Effector CD4-positive, alpha-beta T cell (primary cell): ENCODE measurements at regions not wholly inside any gene's neighbourhood (a gene's known extent, or its start where the extent isn't known, plus 50 kb on each side); places are given as distances from the start of the nearest gene placed in this dataset.

ENCODE experiments used
- DNase-seq: peaks from one replicate; pipeline ENCODE4 v3.0.0-alpha.2; 2020

DNA sequence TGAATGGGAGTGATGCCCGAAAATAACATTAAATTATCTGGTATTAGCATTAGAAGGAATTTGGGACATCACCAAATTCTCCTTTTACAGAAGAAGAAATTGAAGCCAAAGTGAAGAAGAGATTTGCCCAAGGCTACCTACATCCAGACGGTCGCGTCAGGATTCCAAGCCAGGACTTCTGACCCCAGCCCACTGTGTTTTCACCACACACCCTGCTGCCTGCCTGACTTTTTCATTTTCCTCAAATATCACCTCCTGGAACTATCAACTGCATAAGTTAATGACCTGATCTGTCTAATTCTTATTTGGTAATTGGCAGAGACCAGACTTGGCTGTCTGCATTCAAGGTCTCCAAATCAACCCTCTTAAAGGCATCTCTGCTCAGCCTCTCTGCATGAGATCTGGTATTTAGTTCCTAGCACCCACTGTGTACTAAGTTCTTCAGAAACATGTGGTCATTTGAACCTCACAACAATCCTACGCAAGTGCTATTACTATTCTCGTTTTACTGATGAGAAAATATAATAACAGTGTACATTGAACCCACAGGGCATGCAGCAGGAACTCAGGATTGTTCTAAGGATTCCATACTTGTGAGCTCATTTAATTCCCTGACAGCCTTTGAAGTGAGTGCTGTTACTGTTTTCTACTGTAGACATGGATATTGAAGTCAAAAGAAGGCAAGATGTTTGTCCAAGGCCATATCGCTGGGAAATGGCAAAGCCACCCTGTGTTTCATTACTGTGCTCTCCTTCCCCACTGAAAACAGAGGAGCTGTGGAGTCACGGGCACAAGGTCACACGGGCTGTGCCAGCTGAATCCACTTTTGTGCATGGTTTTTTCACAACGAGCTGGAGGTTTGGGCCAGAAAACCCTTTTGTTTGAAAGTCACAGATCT, 195.2 kb upstream of the C1QTNF7 start:
- DNase-seq = no peak

DNA sequence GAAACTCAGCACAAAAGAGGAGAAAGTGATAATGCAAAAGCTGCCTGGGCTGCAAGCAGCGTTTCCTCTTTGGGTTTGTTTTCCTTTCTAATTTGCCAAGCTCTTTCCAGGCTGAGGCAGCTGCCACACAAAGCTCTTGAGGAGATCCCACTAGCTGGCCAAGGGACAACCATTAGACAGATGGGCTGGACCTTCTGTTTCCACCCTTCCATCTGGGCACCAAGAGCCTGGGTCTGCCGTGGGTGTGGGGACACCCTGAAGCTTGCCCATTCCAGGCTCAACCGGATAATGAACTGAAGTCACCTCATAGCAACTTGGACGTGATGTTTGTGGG, 194.6 kb upstream of the C1QTNF7 start:
- no peak for DNase-seq

DNA sequence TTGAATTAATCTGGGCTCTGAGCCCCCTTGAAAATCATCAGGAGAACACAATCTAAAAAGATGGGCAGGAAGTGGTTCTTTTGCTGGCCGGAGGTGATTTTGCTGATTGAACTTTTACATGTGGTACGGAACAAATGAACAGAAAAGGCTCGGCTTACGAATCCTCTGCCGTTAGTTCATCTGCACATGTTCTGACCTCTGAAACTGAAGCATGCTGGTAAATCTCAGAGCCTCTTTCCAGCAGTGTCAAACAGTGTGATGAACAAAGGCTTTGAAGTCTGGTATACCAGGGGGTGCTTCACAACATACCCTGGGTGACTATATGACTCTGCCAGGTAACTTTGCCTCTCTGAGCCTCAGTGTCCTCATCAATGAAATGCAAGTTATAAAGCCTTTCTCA, 194.2 kb upstream of the C1QTNF7 start:
- DNase-seq = no peak

DNA sequence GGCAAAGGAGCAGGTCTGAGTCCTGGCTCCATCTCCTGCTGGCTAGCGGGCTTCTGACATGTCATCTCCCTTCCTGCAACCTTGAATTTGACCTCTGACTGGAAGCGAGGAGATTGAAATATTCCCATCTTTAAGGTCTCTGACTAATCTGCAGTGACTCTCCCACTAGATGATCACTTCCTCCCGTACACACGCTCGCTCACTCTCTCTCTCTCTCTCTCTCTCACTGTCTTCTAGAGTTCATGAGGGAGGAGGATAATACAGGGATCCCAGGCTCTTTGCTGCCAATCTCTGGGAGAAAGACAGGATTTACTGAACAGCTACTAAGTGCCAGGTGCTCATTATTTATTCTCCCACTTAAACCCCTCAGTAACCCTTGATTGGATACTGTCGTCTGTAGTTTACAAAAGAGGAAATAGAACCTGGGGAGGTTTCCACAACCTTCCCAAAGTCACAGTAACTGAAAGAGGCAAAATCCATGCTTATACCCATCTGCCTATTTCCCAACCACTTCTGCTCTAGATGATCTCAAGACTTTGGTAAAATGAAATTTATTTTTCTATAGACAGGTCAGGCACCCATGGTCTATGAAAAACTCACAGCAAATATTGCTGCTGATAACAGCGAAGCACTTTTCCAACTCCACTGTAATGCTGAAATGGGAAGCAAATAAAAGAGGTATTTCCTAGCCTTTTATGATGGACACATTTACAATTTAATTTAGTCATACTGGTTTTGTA, 193.5 kb upstream of the C1QTNF7 start:
- DNase-seq = no peak

DNA sequence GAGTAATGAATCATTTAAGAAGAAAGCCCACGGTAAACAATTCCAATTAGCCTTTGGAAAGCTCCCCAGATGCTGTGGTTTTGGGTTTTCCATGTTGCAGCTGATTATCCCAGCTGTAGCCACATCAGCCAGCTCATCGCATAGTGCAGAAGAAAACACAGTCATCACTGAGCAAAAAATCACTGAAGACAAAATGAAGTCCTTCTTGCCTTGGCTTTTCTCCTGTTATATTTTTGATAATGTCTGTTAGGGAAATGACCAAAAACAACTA, 193.0 kb upstream of the C1QTNF7 start:
- DNase-seq = no peak

- DNase-seq = no peak
Observed at GRCh38 chr4:15235135-15235534, 192.7 kb upstream of the C1QTNF7 start.

- DNase-seq = no peak
Observed at GRCh38 chr4:15237648-15238230, 190.1 kb upstream of the C1QTNF7 start.

DNA sequence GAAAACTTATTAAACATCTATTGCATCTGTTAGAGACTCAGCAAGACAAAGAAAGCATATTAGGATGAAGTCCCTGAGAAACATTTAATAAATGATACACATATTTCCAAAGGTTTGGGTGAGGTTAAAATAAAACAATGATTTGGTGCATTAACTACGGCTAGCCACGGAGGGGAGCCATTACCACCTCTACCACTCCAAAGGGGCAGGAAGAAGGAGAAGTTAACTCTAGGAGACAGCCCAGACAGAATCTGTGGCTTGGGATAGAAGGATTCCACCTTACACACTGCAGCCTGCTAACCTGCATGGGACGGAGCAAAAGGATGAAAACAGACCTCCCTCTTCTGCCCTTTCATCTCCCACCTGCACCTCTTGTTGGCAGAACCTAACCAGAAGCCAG, 189.1 kb upstream of the C1QTNF7 start:
- DNase-seq = no peak

DNA sequence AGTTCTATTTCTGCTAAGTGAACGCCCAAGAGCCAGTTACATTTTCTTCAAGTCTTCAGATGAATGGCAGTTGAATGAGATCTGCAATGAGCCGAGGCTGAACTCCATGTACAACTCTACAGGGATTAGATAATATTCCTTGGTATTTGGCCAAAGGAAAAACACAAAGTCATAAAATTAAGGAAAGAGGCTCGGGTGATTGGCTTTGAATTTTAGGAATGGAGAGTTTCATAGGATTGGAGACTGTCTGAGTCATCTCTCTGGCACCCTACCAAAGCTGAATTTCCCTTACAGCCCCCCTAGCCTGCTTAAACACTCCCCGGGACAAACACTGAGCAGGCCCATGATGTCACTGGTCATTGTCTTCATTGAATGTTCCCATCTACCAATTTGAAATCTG, 188.0 kb upstream of the C1QTNF7 start:
- no peak for DNase-seq

- DNase-seq = no peak
Observed at GRCh38 chr4:15240764-15241163, 187.1 kb upstream of the C1QTNF7 start.

- DNase-seq = no peak
Observed at GRCh38 chr4:15242021-15242420, 185.8 kb upstream of the C1QTNF7 start.

GRCh38 chr4:15244354-15244753, 183.5 kb upstream of the C1QTNF7 start:
- DNase-seq = no peak

GRCh38 chr4:15245006-15245530, 182.8 kb upstream of the C1QTNF7 start:
- no peak for DNase-seq

- no peak for DNase-seq
Observed at GRCh38 chr4:15250021-15250441, 177.8 kb upstream of the C1QTNF7 start.

DNA sequence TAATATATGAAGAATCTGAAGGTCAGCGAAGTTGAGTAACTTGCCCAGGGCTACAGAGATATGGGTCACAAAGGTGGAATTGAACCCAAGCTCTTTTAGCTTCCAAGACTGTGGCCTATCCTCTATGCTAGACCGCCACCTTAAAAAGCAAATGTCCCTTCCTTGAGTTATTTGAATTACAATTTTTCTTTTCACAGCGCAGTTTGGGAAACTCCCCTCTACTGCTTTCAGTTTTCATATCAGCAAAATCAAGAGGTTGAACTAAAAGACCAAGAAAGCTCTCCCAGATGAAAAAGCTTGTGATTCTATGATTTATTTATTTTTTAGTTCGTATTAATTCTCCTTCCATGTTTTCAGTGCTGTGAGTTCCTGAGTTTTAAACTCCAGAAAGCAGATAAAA, 174.5 kb upstream of the C1QTNF7 start:
- DNase-seq = no peak

- no peak for DNase-seq
Observed at GRCh38 chr4:15254236-15254880, 173.5 kb upstream of the C1QTNF7 start.

DNA sequence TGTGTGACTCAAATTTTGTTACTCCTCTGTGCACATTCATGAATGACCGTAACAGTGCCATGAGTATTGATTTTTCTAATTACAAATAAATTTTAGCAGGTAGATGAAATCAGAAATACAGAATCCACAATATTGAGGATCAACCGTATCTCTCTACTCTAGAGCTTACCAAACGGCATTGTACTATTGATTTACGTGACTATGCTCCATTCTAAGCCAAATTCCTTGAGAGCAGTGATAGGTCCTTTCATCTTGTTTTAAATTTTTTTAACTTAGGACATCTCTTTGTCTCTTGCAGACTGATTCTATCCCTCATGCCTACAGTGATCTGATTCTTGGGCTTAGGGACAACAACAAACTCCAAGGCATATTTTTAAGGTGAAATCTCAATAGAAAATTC, 172.3 kb upstream of the C1QTNF7 start:
- no peak for DNase-seq

DNA sequence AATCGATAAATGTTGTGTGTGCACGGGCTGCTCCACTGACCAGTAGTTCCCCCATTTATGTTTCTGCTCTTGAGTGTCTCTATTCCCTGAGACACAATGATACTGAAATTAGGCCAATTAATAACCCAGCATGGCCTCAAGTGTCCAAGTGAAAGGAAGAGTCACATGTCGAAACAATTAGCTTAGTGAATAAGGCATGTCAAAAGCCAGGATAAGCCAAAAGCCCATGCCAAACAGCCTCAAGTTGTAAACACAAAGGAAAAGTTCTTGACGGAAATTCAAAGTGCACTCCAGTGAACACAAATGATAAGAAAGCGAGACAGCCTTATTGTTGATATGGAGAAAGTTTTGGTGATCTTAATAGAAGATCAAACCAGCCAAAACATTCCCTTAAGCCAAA, 167.1 kb upstream of the C1QTNF7 start:
- no peak for DNase-seq

GRCh38 chr4:15262396-15262795, 165.4 kb upstream of the C1QTNF7 start:
- no peak for DNase-seq

GRCh38 chr4:15270201-15270600, 157.6 kb upstream of the C1QTNF7 start:
- DNase-seq = no peak

GRCh38 chr4:15286041-15286440, 141.8 kb upstream of the C1QTNF7 start:
- no peak for DNase-seq

DNA sequence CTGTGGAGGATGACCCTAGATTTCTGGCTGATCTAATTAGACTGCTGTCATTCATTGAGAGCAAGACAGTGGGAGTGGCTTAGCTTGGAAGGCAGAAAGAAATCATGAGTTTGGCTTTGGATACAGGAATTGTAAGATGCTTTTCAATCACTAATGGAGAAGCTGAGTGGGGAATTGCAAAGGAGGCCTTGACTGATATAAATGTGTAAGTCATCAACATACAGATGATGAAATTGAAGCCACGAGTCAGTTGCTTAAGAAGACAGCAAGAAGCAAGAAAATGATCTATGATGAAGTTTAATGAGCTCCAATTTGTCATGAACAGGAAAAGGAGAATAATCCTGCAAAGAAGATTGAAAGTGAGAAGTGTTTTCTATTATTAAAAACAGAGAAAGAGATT, 136.7 kb upstream of the C1QTNF7 start:
- DNase-seq = no peak

DNA sequence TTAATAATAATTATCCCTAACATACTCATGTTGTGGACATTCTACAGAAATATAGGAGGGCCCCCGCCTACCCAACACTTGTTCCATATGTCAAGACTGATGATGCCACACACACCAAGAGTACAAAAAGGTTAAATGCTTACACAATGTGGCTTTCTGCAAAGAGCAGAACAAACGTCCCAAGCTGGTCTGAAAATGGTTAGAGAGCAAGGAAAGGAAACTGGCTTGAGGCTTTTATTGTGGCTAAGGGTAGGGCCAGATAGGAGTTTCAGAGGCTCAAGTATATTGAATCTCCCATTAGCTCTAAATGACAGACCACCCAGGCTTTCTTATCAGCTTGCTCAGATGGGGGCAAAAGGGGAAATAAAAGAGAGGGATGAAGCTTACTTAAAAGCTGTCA, 134.1 kb upstream of the C1QTNF7 start:
- no peak for DNase-seq

DNA sequence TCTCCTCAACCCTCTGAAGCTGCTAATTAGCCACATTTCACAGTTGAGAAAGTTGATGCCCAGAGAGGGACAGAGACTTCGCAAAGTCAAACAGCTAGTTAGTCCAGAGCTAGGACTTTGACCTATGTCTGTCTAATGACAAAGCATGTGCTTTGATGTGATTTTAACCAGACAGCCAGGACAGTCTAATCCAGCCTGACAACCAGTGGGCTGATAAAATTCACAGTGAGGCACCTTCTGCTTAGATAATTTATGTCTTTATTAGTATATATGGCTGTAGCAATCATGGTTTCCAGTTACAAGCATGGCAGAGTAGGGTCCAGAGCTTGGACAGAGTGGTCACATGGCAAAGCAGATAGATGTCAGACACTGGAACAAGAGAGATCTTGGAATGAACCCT, 133.6 kb upstream of the C1QTNF7 start:
- DNase-seq = no peak
